Peyer's patch (tissue), 4 donors: ENCODE measurements at regions not wholly inside any gene's neighbourhood (a gene's known extent, or its start where the extent isn't known, plus 50 kb on each side); places are given as distances from the start of the nearest gene placed in this dataset.
"Not testable (repeated sequence)": the region's sequence is repeated elsewhere in the genome, so short reads cannot be mapped to it uniquely, and the experiment has no call there.

Source experiments
- DNase-seq, 3 donors: peaks; one replicate each; pipeline ENCODE4 v3.0.0-alpha.2; 2017 to 2019
- H3K27ac ChIP-seq, 4 donors: fragments of 200-600 bp; sonication (generic); one replicate each; pipeline ENCODE4 v1.5.1; 2016 to 2019
- H3K27me3 ChIP-seq, 2 donors: fragments of 200-600 bp; sonication (generic); one replicate each; pipeline ENCODE4 v1.5.1; 2019
- H3K36me3 ChIP-seq, 3 donors: fragments of 200-600 bp; sonication (generic); one replicate each; pipeline ENCODE4 v1.5.1; 2016 to 2019
- H3K4me1 ChIP-seq, 4 donors: fragments of 200-600 bp; sonication (generic); one replicate each; pipeline ENCODE4 v1.5.1; 2016 to 2019
- H3K4me3 ChIP-seq, 4 donors: fragments of 200-600 bp; sonication (generic); 1 replicate in 3 of 4; 2 replicates in 1 of 4; pipeline ENCODE4 v1.5.1; 2016 to 2019; ENCODE audit warnings: mild to moderate bottlenecking in 1 of 4
- H3K9me3 ChIP-seq, 4 donors: fragments of 200-600 bp; sonication (generic); one replicate each; pipeline ENCODE4 v1.5.1; 2016 to 2019; ENCODE audit warnings: mild to moderate bottlenecking in 1 of 4
- CTCF ChIP-seq, 6 experiments: fragments of 450-650 bp in 4 of 6; fragments of 200-600 bp in 2 of 6; sonication (generic) in 1 of 6; IDR thresholded peaks; one replicate each; pipeline ENCODE4 v1.5.1; 2017 to 2019; ENCODE audit warnings: antibody characterized with exemption in 6 of 6, mild to moderate bottlenecking in 3 of 6, moderate library complexity in 1 of 6
- POLR2A ChIP-seq, 2 donors: fragments of 450-650 bp; IDR thresholded peaks; one replicate each; pipeline ENCODE4 v1.5.1; 2017; ENCODE audit warnings: antibody characterized with exemption in 2 of 2, mild to moderate bottlenecking in 2 of 2, moderate library complexity in 2 of 2

- TF ChIP-seq CTCF (IDR thresholded peaks at IDR 0.05), result no peak
- no peak for TF ChIP-seq POLR2A (IDR thresholded peaks at IDR 0.05)
- DNase-seq, result peak in 2 of 3 donors; percentile 52 to 54
These were observed 90.9 kb upstream of the BANK1 start for GRCh38 chr4:101699441-101700124.

GRCh38 chr4:101697266-101697665 lies 93.3 kb upstream of the BANK1 start:
- no peak overlapping the region for H3K27ac ChIP-seq
- no peak overlapping the region for H3K4me3 ChIP-seq
- H3K4me1 ChIP-seq, result no peaks in the 10 kb centered on the region
- no peaks in the 10 kb centered on the region for H3K27me3 ChIP-seq
- TF ChIP-seq CTCF (IDR thresholded peaks at IDR 0.05), result no peak
- TF ChIP-seq POLR2A (IDR thresholded peaks at IDR 0.05), result no peak
- no peaks in the 10 kb centered on the region for H3K9me3 ChIP-seq
- H3K36me3 ChIP-seq, result no peaks in the 10 kb centered on the region
- no peak for DNase-seq

More at GRCh38 chr4:101699441-101700124, 90.9 kb upstream of the BANK1 start:
- Histone ChIP-seq H3K27me3 (no peaks in the 10 kb centered on the region), H3K27ac (peak overlapping the region in 1 of 4 donors; percentile 39), H3K36me3 (no peaks in the 10 kb centered on the region), H3K9me3 (no peaks in the 10 kb centered on the region), H3K4me3 (no peak overlapping the region), H3K4me1 (no peaks in the 10 kb centered on the region)

GRCh38 chr4:101696276-101697010 lies 94.1 kb upstream of the BANK1 start:
- TF ChIP-seq CTCF (IDR thresholded peaks at IDR 0.05) (no peak), POLR2A (IDR thresholded peaks at IDR 0.05) (no peak)
- Histone ChIP-seq H3K27ac (no peak overlapping the region), H3K9me3 (no peaks in the 10 kb centered on the region), H3K27me3 (no peaks in the 10 kb centered on the region), H3K36me3 (no peaks in the 10 kb centered on the region), H3K4me3 (no peak overlapping the region), H3K4me1 (no peaks in the 10 kb centered on the region)
- DNase-seq, result no peak

GRCh38 chr4:101695176-101695575 lies 95.4 kb upstream of the BANK1 start:
- H3K36me3 ChIP-seq, result no peaks in the 10 kb centered on the region
- H3K27me3 ChIP-seq, result no peaks in the 10 kb centered on the region
- TF ChIP-seq POLR2A (IDR thresholded peaks at IDR 0.05) (no peak), CTCF (IDR thresholded peaks at IDR 0.05) (no peak)

GRCh38 chr4:101694403-101694802 lies 96.1 kb upstream of the BANK1 start:
- not testable (repeated sequence) for H3K4me1 ChIP-seq, H3K4me3 ChIP-seq, H3K27me3 ChIP-seq, H3K36me3 ChIP-seq, H3K9me3 ChIP-seq
- peak in 1 of 3 donors; percentile 18 for DNase-seq
- peak overlapping the region in 1 of 4 donors; percentile 49 for H3K27ac ChIP-seq

More at GRCh38 chr4:101695176-101695575, 95.4 kb upstream of the BANK1 start:
- Histone ChIP-seq H3K4me1 (no peaks in the 10 kb centered on the region), H3K27ac (no peak overlapping the region), H3K9me3 (no peaks in the 10 kb centered on the region), H3K4me3 (no peak overlapping the region)
- no peak for DNase-seq

- Histone ChIP-seq H3K27me3 (no peaks in the 10 kb centered on the region), H3K9me3 (no peaks in the 10 kb centered on the region), H3K4me1 (no peaks in the 10 kb centered on the region), H3K36me3 (no peaks in the 10 kb centered on the region), H3K27ac (peak overlapping the region in 1 of 4 donors; percentile 49), H3K4me3 (no peak overlapping the region)
- TF ChIP-seq POLR2A (IDR thresholded peaks at IDR 0.05) (no peak), CTCF (IDR thresholded peaks at IDR 0.05) (no peak)
- peak in 1 of 3 donors; percentile 20 for DNase-seq
These were observed 96.6 kb upstream of the BANK1 start for GRCh38 chr4:101693842-101694398.
